Psoas muscle (tissue), 7 donors: ENCODE measurements at regions not wholly inside any gene's neighbourhood (a gene's known extent, or its start where the extent isn't known, plus 50 kb on each side); places are given as distances from the start of the nearest gene placed in this dataset.
A peak's percentile ranks its signal among the peaks of the same experiment; 100 is the strongest.

ENCODE experiments used
- ATAC-seq, 4 donors: fragments of 200-7000 bp; cut with Tn5 transposase; one replicate each; pipeline ENCODE4 v1.9.1; 2020; ENCODE audit warnings: moderate library complexity in 3 of 4, mild to moderate bottlenecking in 2 of 4
- DNase-seq, 2 donors: peaks; one replicate each; pipeline ENCODE4 v3.0.0-alpha.2; 2020
- H3K27ac ChIP-seq: fragments of 200-600 bp; one replicate; pipeline ENCODE4 v1.8.0; 2022
- H3K27me3 ChIP-seq, 3 donors: fragments of 200-600 bp in 1 of 3; one replicate each; pipeline versions ENCODE4 v1.6.1 to v1.8.0; 2013 to 2022; ENCODE audit warnings: low read length in 2 of 3, mild to moderate bottlenecking in 2 of 3, moderate library complexity in 1 of 3; ENCODE audit not compliant: insufficient read depth in 3 of 3
- H3K36me3 ChIP-seq, 2 donors: fragments of 200-600 bp in 1 of 2; one replicate each; pipeline versions ENCODE4 v1.6.1 to v1.8.0; 2013 to 2022; ENCODE audit warnings: low read depth in 1 of 2, mild to moderate bottlenecking in 1 of 2, moderate library complexity in 1 of 2; ENCODE audit not compliant: insufficient read depth in 1 of 2
- H3K4me1 ChIP-seq: fragments of 200-600 bp; one replicate; pipeline ENCODE4 v1.8.0; 2022
- H3K4me3 ChIP-seq: fragments of 200-600 bp; one replicate; pipeline ENCODE4 v1.8.0; 2022; ENCODE audit warnings: mild to moderate bottlenecking
- H3K9me3 ChIP-seq: fragments of 200-600 bp; one replicate; pipeline ENCODE4 v1.8.0; 2022
- WGBS, 3 donors: extraction: QIAGEN DNeasy Blood & Tissue Kit; methylation state at CpG; one replicate each; pipeline versions ENCODE4 v1.1.6 to v1.1.7; 2013; 5-methylcytosine and 5-hydroxymethylcytosine counted together
- intact Hi-C, 2 donors: fragments of 100-400 bp; cut with DNase I; formaldehyde crosslinking; loops; one replicate each; pipeline versions ENCODE4 v1.11.0 to v1.14.2; 2022
- TF ChIP-seq, protein P1 (sequence below): fragments of 200-600 bp; IDR thresholded peaks from one replicate; pipeline ENCODE4 v1.8.0; 2022; ENCODE audit warnings: antibody characterized with exemption
- donor health status: healthy with polysubstance abuse.
- donor health status: DM: no; HTN: no; CAD: no; lungs with moderate emphysema.
- donor health status: Bipolar disorder and iron deficiency.
- donor health status: healthy.
- donor health status: DM: yes; HTN: yes; CAD: no.
- donor health status: DM: no; HTN: no; CAD: no.
- donor health status: DM: yes; HTN: yes; CAD: no.

DNA sequence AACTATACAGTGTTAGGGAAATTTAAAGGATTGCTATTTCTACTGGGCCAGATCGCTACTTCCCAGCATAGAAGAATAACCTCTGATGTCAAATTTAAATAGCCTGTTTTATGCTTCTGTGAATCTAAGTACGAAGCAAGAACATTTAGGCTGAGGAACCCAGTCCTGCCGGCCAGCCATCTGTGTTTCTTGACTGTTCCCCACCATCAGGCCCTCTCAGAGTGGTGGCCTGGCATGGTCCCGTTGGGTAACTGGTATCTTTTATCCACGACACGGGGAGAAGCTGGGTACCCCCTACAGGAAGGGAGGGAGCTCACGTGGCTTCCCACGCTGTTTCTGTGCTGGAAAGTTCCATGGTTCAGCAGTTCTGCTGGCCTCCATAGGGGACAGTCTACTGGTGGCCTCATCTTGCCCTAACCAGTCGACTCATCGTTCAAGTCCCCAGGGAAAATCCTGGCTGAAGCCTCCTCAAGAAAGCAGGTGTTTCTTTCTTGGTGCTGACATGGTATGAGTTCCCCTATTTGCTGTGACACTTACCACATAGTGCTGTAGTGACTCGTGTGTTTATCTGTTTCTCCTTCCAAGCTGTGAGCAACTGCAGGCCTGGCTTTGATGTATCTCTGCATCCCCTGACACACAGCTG, 201.7 kb upstream of the NLRP1 start:
- intact Hi-C loops = no loop called here
- H3K36me3 ChIP-seq = no peaks in the 10 kb centered on the region
- 45 to 67% (median 51%) methylated on average over 11 of the region's 11 CpGs for WGBS, 3 donors
- no peak overlapping the region for H3K4me3 ChIP-seq
- peaks cover 13% of the 10 kb centered on the region for H3K9me3 ChIP-seq
- H3K27ac ChIP-seq = no peak overlapping the region
- ATAC-seq (peak in 2 of 4 donors; percentile 25 to 34), DNase-seq (no peak)
- no peaks in the 10 kb centered on the region for H3K4me1 ChIP-seq
- no peaks in the 10 kb centered on the region for H3K27me3 ChIP-seq
- TF ChIP-seq, protein P1, sequence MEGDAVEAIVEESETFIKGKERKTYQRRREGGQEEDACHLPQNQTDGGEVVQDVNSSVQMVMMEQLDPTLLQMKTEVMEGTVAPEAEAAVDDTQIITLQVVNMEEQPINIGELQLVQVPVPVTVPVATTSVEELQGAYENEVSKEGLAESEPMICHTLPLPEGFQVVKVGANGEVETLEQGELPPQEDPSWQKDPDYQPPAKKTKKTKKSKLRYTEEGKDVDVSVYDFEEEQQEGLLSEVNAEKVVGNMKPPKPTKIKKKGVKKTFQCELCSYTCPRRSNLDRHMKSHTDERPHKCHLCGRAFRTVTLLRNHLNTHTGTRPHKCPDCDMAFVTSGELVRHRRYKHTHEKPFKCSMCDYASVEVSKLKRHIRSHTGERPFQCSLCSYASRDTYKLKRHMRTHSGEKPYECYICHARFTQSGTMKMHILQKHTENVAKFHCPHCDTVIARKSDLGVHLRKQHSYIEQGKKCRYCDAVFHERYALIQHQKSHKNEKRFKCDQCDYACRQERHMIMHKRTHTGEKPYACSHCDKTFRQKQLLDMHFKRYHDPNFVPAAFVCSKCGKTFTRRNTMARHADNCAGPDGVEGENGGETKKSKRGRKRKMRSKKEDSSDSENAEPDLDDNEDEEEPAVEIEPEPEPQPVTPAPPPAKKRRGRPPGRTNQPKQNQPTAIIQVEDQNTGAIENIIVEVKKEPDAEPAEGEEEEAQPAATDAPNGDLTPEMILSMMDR = no peak

DNA sequence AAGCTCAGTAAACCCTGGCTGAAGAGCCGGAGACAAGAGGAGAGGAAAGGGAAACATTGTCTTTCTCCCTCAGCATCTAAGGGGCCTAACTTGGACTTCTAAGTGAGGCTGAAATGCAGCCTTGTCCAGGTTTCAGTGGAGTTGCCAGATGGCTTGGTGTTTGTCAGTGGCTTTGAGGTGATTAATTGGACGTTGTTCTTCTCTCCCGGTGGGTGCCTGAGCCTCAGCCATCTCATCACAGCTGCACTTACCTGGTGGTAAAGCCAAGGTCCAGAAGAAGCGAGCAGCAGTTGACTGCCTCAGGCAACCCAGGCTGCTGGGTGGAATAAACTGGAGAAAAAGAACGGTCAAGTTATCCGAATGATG, 202.2 kb upstream of the NLRP1 start:
- ATAC-seq (no peak), DNase-seq (no peak)
- Histone ChIP-seq H3K4me3 (no peak overlapping the region), H3K27ac (no peak overlapping the region), H3K36me3 (no peaks in the 10 kb centered on the region), H3K4me1 (no peaks in the 10 kb centered on the region), H3K9me3 (peaks cover 13% of the 10 kb centered on the region), H3K27me3 (no peaks in the 10 kb centered on the region)
- TF ChIP-seq, protein P1 = no peak
- 60 to 68% (median 60%) methylated on average over 6 of the region's 6 CpGs for WGBS, 3 donors
- intact Hi-C loops = no loop called here

DNA sequence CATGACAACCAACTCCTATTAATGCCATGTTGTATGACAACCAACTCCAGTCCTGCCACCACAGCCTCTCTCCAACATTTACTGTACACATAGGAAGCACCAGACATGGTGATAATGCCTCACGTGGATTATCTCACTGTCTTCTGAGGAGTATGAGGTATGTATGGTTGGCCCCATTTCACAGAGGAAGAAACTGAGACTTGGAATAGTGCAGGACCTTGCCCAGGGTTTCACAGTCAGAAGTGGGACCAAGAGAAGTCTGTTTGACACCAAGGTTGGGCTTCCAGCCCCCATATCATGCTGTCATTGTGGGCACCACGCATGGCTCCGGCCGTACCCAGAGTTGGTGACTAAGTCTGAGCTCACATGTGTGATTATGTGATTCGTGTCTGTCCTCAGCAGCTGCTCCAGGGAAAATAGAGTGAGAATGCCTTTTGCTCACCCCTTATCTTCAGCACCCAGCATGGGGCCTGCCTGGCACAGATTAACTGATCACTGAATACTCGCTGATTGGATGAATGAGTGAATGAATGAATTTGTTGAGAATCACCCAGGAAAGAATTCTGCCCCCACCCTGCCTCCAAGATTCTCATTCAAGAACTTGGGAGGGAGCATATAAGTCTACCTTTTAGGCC, 204.1 kb upstream of the NLRP1 start:
- H3K27me3 ChIP-seq = no peaks in the 10 kb centered on the region
- no peak for ATAC-seq
- H3K36me3 ChIP-seq = no peaks in the 10 kb centered on the region
- no peak overlapping the region for H3K4me3 ChIP-seq
- TF ChIP-seq, protein P1 = no peak
- no peak for DNase-seq
- H3K27ac ChIP-seq = no peak overlapping the region
- WGBS, 3 donors = 87 to 90% (median 88%) methylated on average over 6 of the region's 6 CpGs
- no peaks in the 10 kb centered on the region for H3K4me1 ChIP-seq
- H3K9me3 ChIP-seq = peaks cover 18% of the 10 kb centered on the region
- intact Hi-C loops = no loop called here

DNA sequence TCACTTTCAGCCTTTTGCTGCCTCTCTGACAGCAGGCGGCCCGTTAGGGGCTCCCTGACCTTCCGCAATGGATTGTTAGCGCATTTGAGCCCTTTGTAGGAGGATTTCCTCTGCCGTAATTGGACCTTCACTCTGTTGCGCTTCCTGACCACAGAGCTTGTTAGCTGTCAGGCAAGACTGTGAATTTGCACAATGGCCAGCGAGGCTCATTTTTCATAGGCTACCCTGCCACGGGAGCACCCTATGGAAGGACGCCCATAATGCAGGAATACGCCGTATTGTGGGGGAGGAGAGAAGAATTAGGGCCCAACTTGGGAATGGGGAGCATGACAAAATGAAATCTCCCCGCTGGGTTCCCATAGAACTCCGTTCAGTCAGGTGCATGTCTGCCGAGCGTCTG, 205.2 kb upstream of the NLRP1 start:
- H3K27ac ChIP-seq = no peak overlapping the region
- DNase-seq = no peak
- H3K4me1 ChIP-seq = no peaks in the 10 kb centered on the region
- 46 to 61% (median 54%) methylated on average over 15 of the region's 15 CpGs for WGBS, 3 donors
- H3K27me3 ChIP-seq = no peaks in the 10 kb centered on the region
- intact Hi-C loops = no loop called here
- TF ChIP-seq, protein P1 = no peak
- peaks cover 9% of the 10 kb centered on the region for H3K9me3 ChIP-seq
- H3K36me3 ChIP-seq = no peaks in the 10 kb centered on the region
- ATAC-seq = no peak
- H3K4me3 ChIP-seq = no peak overlapping the region

DNA sequence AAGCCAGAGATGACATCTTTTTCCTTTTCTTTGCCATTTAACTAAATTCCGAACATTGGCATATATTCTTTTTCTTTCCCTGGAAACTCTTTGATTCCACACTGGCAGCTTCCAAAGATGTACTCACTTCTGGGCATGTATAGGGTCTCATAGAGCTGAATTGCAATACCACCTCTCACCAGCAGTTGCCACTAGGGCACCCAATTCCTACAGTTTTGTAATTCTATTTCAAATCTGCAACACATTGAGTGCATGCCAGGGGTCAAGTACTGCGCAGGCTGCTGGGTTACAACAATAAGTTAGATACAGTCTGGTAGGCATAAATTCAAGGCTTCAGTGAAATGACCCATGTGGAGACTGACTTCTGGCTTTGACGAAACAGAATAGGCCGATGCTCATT, 208.8 kb upstream of the NLRP1 start:
- TF ChIP-seq, protein P1 = no peak
- intact Hi-C loops = no loop called here
- ATAC-seq (no peak), DNase-seq (no peak)
- Histone ChIP-seq H3K9me3 (peaks cover 9% of the 10 kb centered on the region), H3K4me3 (no peak overlapping the region), H3K36me3 (no peaks in the 10 kb centered on the region), H3K27me3 (peaks cover 0 to 3% (median 0%) of the 10 kb centered on the region in 3 donors), H3K27ac (no peak overlapping the region), H3K4me1 (no peaks in the 10 kb centered on the region)
- 88 to 98% (median 95%) methylated on average over 4 of the region's 4 CpGs for whole genome bisulfite sequencing, 3 donors
